ENCODE measurements at regions not wholly inside any gene's neighbourhood (a gene's known extent, or its start where the extent isn't known, plus 50 kb on each side); places are given as distances from the start of the nearest gene placed in this dataset.

DNA sequence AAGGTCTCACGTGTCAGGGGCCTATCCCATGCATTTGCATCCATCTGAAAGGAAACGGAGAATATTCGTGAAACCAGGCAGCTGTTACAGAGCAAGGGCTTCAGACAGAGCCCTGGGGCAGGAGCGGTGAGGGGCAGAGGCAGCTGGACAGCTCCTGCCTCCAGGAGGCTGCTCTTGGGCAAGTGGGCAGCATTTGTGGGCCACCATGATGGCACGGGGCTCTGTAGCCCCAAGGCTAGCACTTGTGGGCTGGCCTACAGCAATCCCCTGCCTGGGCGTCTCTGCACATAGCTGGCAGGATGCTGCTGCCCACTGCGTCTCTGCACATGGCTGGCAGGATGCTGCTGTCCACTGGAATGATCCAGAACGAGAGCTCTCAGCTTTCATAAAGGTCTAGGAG lies 52.8 kb upstream of the PTMA start:
- TF ChIP-seq POLR2A (IDR thresholded peaks at IDR 0.05; ENCODE audit: low read depth, low read length), result no peak
- TF ChIP-seq POLR2AphosphoS5 (IDR thresholded peaks at IDR 0.05; ENCODE audit: low read depth, low read length), result no peak
- no peak for TF ChIP-seq TAF1 (IDR thresholded peaks at IDR 0.05; ENCODE audit: low read depth, low read length)
- no peak for TF ChIP-seq POU2F2 (IDR thresholded peaks at IDR 0.05; ENCODE audit: low read depth, low read length)
- no peak for TF ChIP-seq SPI1 (IDR thresholded peaks at IDR 0.05; ENCODE audit: low read depth, low read length)
- no peak for TF ChIP-seq PAX5 (IDR thresholded peaks at IDR 0.05; ENCODE audit: insufficient read depth, low read length, severe bottlenecking)
